Mesendoderm (in vitro differentiated cells): ENCODE measurements at regions not wholly inside any gene's neighbourhood (a gene's known extent, or its start where the extent isn't known, plus 50 kb on each side); places are given as distances from the start of the nearest gene placed in this dataset.

Experiments
- DNase-seq: peaks from one replicate; pipeline ENCODE4 v3.0.0; 2013
- H2AK5ac ChIP-seq: 2 replicates; pipeline ENCODE4 v1.6.1; 2013; ENCODE audit warnings: low read length, inconsistent platforms
- H2BK120ac ChIP-seq: 2 replicates; pipeline ENCODE4 v1.6.1; 2013; ENCODE audit warnings: low read depth, mild to moderate bottlenecking, low read length, moderate library complexity, mixed read lengths
- H2BK15ac ChIP-seq: replicated peaks from 2 replicates; pipeline ENCODE4 v1.6.1; 2013; ENCODE audit warnings: low read depth, mild to moderate bottlenecking, moderate library complexity
- H2BK5ac ChIP-seq: 2 replicates; pipeline ENCODE4 v1.6.1; 2013; ENCODE audit warnings: low read length, inconsistent platforms
- H3K18ac ChIP-seq: 2 replicates; pipeline ENCODE4 v1.6.1; 2013; ENCODE audit warnings: mild to moderate bottlenecking, low read length, mixed read lengths
- H3K23ac ChIP-seq: one replicate; pipeline ENCODE4 v1.6.1; 2013; ENCODE audit warnings: low read length
- H3K27ac ChIP-seq: 2 replicates; pipeline ENCODE4 v1.5.1; 2013; ENCODE audit warnings: low read depth, mild to moderate bottlenecking, inconsistent platforms, low read length, moderate library complexity
- H3K27me3 ChIP-seq: 2 replicates; pipeline ENCODE4 v1.6.1; 2013; ENCODE audit warnings: low read length, control low read depth, mild to moderate bottlenecking, inconsistent platforms; ENCODE audit not compliant: insufficient read depth, poor library complexity
- H3K36me3 ChIP-seq: 2 replicates; pipeline ENCODE4 v1.6.1; 2013; ENCODE audit warnings: low read length, inconsistent platforms; ENCODE audit not compliant: control insufficient read depth, insufficient read depth
- H3K4ac ChIP-seq: one replicate; pipeline ENCODE4 v1.6.1; 2013; ENCODE audit warnings: low read depth, mild to moderate bottlenecking, low read length, moderate library complexity
- H3K4me1 ChIP-seq: 2 replicates; pipeline ENCODE4 v1.6.1; 2013; ENCODE audit warnings: low read depth, low read length, inconsistent platforms; ENCODE audit not compliant: control insufficient read depth
- H3K4me2 ChIP-seq: 2 replicates; pipeline ENCODE4 v1.6.1; 2013; ENCODE audit warnings: low read length
- H3K4me3 ChIP-seq: 2 replicates; pipeline ENCODE4 v1.5.1; 2013; ENCODE audit warnings: mild to moderate bottlenecking, low read length
- H3K56ac ChIP-seq: one replicate; pipeline ENCODE4 v1.6.1; 2013; ENCODE audit warnings: low read length
- H3K79me1 ChIP-seq: 2 replicates; pipeline ENCODE4 v1.6.1; 2013; ENCODE audit warnings: low read length, inconsistent platforms
- H3K79me2 ChIP-seq: 2 replicates; pipeline ENCODE4 v1.6.1; 2013; ENCODE audit warnings: mild to moderate bottlenecking, low read length; ENCODE audit not compliant: control insufficient read depth, insufficient read depth
- H3K9ac ChIP-seq: 2 replicates; pipeline ENCODE4 v1.6.1; 2013; ENCODE audit warnings: low read length, inconsistent platforms
- H4K5ac ChIP-seq: one replicate; pipeline ENCODE4 v1.6.1; 2013; ENCODE audit warnings: low read length
- H4K8ac ChIP-seq: one replicate; pipeline ENCODE4 v1.6.1; 2013; ENCODE audit warnings: low read depth, mild to moderate bottlenecking, control low read depth, low read length, moderate library complexity
- WGBS: extraction: QIAGEN DNeasy Blood & Tissue Kit; methylation state at CpG from one replicate; pipeline ENCODE4 v1.1.7; 2013; ENCODE audit warnings: low lambda C conversion rate, missing lambda C conversion rate; ENCODE audit not compliant: insufficient coverage; ENCODE audit errors: extremely low coverage; 5-methylcytosine and 5-hydroxymethylcytosine counted together

GRCh38 chr18:65016631-65017371 is 734.0 kb upstream of the CDH7 start:
- H2BK120ac ChIP-seq, result no peak overlapping the region
- H4K8ac ChIP-seq, result no peak overlapping the region
- no peaks in the 10 kb centered on the region for H3K4me1 ChIP-seq
- H3K56ac ChIP-seq, result no peak overlapping the region
- no peaks in the 10 kb centered on the region for H3K27me3 ChIP-seq
- H3K79me1 ChIP-seq, result no peaks in the 10 kb centered on the region
- H3K4me2 ChIP-seq, result no peak overlapping the region
- H3K9ac ChIP-seq, result no peak overlapping the region
- no peak overlapping the region for H3K4ac ChIP-seq
- H3K27ac ChIP-seq, result no peak overlapping the region
- H3K4me3 ChIP-seq, result no peak overlapping the region
- no CpG with 5 or more reads among the region's 12 CpGs for WGBS
- no peak overlapping the region for H4K5ac ChIP-seq
- H2BK15ac ChIP-seq, result no peak overlapping the region
- no peak for DNase-seq
- H2BK5ac ChIP-seq, result no peak overlapping the region
- no peak overlapping the region for H3K23ac ChIP-seq
- no peak overlapping the region for H2AK5ac ChIP-seq
- H3K79me2 ChIP-seq, result no peaks in the 10 kb centered on the region
- H3K36me3 ChIP-seq, result no peaks in the 10 kb centered on the region
- no peak overlapping the region for H3K18ac ChIP-seq

DNA sequence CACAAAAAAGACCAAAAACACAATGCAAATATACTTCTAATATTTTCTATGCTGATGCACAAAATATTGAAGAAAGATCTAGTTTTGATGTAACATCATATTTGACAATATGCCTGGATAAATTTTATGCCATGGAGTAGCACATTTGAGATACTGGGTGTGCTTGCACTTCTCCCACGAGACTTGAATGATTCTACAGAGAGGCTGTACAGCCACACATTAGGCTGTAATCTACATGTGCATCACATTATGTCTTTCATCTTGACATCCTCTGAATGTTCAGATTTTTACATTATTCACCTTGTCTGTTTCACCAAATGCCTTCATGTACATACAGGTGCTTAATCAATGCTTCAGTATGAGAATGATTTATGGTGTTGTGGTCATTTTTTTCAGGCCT is 756.4 kb upstream of the CDH7 start:
- H3K4me1 ChIP-seq, result no peaks in the 10 kb centered on the region
- no peak for DNase-seq
- H3K79me2 ChIP-seq, result no peaks in the 10 kb centered on the region
- H3K18ac ChIP-seq, result no peak overlapping the region
- H3K9ac ChIP-seq, result no peak overlapping the region
- H2BK5ac ChIP-seq, result no peak overlapping the region
- H3K4me3 ChIP-seq, result no peak overlapping the region
- H3K79me1 ChIP-seq, result no peaks in the 10 kb centered on the region
- no peak overlapping the region for H2BK120ac ChIP-seq
- no peak overlapping the region for H4K5ac ChIP-seq
- no peak overlapping the region for H3K23ac ChIP-seq
- H3K56ac ChIP-seq, result no peak overlapping the region
- H3K4ac ChIP-seq, result no peak overlapping the region
- H2AK5ac ChIP-seq, result no peak overlapping the region
- H4K8ac ChIP-seq, result no peak overlapping the region
- no peaks in the 10 kb centered on the region for H3K27me3 ChIP-seq
- whole genome bisulfite sequencing, result no CpG with 5 or more reads among the region's 1 CpG
- H3K4me2 ChIP-seq, result no peak overlapping the region
- H2BK15ac ChIP-seq, result no peak overlapping the region
- H3K36me3 ChIP-seq, result no peaks in the 10 kb centered on the region
- no peak overlapping the region for H3K27ac ChIP-seq

- Histone ChIP-seq H2BK15ac (no peak overlapping the region), H3K9ac (no peak overlapping the region), H3K23ac (no peak overlapping the region), H3K27me3 (no peaks in the 10 kb centered on the region), H3K56ac (no peak overlapping the region), H2AK5ac (no peak overlapping the region), H2BK5ac (no peak overlapping the region), H3K27ac (no peak overlapping the region), H4K8ac (no peak overlapping the region), H3K36me3 (no peaks in the 10 kb centered on the region), H3K4me2 (no peak overlapping the region), H3K79me2 (no peaks in the 10 kb centered on the region), H4K5ac (no peak overlapping the region), H3K79me1 (no peaks in the 10 kb centered on the region), H3K4ac (no peak overlapping the region), H3K4me1 (no peaks in the 10 kb centered on the region), H2BK120ac (no peak overlapping the region), H3K18ac (no peak overlapping the region), H3K4me3 (no peak overlapping the region)
- DNase-seq, result no peak
- no CpG with 5 or more reads among the region's 3 CpGs for WGBS
Measured at GRCh38 chr18:64993695-64994094, 757.1 kb upstream of the CDH7 start.

DNA sequence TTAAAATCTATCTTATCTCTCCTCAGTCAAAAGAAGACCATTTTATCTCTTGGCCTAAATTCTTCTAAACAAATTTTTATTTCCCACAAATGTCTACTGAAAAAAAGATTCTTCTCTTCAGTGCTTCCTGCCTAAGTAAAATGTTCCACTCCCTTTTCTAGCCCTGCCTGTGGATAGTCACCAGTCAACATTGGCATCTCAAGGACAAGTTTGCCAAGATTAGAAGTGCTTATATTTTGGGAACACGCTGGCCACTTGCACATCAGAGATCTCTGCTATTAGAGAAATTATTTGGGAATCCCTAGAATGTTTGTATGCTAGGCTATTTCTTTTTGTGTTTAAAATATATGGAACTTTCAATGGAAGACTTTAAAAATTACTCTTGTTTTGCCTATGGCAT is 758.2 kb upstream of the CDH7 start:
- no peak overlapping the region for H3K4me3 ChIP-seq
- H3K79me2 ChIP-seq, result no peaks in the 10 kb centered on the region
- H3K18ac ChIP-seq, result no peak overlapping the region
- no peak overlapping the region for H4K5ac ChIP-seq
- H3K4me2 ChIP-seq, result no peak overlapping the region
- no peaks in the 10 kb centered on the region for H3K36me3 ChIP-seq
- no peak overlapping the region for H3K23ac ChIP-seq
- H3K79me1 ChIP-seq, result no peaks in the 10 kb centered on the region
- no peaks in the 10 kb centered on the region for H3K27me3 ChIP-seq
- H2AK5ac ChIP-seq, result no peak overlapping the region
- H3K4me1 ChIP-seq, result no peaks in the 10 kb centered on the region
- DNase-seq, result no peak
- no peak overlapping the region for H3K4ac ChIP-seq
- H2BK15ac ChIP-seq, result no peak overlapping the region
- no peak overlapping the region for H3K27ac ChIP-seq
- WGBS, result no CpG with 5 or more reads among the region's 1 CpG
- H3K9ac ChIP-seq, result no peak overlapping the region
- H2BK5ac ChIP-seq, result no peak overlapping the region
- H3K56ac ChIP-seq, result no peak overlapping the region
- H4K8ac ChIP-seq, result no peak overlapping the region
- no peak overlapping the region for H2BK120ac ChIP-seq

- Histone ChIP-seq H3K23ac (no peak overlapping the region), H2BK15ac (no peak overlapping the region), H3K4ac (no peak overlapping the region), H2BK5ac (no peak overlapping the region), H3K79me2 (no peaks in the 10 kb centered on the region), H3K79me1 (no peaks in the 10 kb centered on the region), H2BK120ac (no peak overlapping the region), H3K56ac (no peak overlapping the region), H3K4me1 (no peaks in the 10 kb centered on the region), H3K36me3 (no peaks in the 10 kb centered on the region), H3K9ac (no peak overlapping the region), H4K8ac (no peak overlapping the region), H3K27ac (no peak overlapping the region), H2AK5ac (no peak overlapping the region), H3K27me3 (no peaks in the 10 kb centered on the region), H3K18ac (no peak overlapping the region), H4K5ac (no peak overlapping the region), H3K4me3 (no peak overlapping the region), H3K4me2 (no peak overlapping the region)
- DNase-seq, result no peak
- WGBS, result no CpG with 5 or more reads among the region's 5 CpGs
Measured at GRCh38 chr18:64991102-64991501, 759.7 kb upstream of the CDH7 start.

DNA sequence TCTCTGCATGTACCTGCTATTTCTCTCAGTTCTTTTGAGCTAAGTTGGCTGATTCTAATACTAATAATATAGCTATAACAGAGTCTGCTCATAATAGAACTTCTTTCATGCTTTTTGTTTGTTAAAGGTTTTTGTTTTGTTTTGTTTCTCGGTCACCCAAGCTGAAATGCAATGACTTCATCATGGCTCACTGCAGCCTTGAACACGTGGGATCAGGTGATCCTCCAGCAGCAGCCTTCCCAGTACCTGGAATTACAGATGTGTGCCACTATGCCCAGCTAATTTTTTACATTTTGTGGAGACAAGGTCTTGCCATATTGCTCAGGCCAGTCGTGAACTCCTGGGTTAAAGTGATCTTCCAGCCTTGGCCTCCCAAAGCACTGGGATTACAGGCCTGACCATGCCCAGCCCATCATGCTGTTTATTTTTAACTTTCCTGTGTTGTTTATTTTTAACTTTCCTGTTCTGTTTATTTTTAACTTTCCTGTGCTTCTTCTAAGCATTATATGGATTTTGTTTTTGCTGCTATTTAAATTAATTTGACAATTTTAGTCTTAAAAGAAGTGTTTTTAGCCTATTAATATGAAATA is 763.8 kb upstream of the CDH7 start:
- WGBS, result no CpG with 5 or more reads among the region's 3 CpGs
- H4K8ac ChIP-seq, result no peak overlapping the region
- no peak overlapping the region for H2BK5ac ChIP-seq
- H3K27ac ChIP-seq, result no peak overlapping the region
- no peak overlapping the region for H3K23ac ChIP-seq
- H2AK5ac ChIP-seq, result no peak overlapping the region
- no peaks in the 10 kb centered on the region for H3K36me3 ChIP-seq
- H3K4me2 ChIP-seq, result no peak overlapping the region
- H3K4ac ChIP-seq, result no peak overlapping the region
- no peaks in the 10 kb centered on the region for H3K27me3 ChIP-seq
- no peak overlapping the region for H3K56ac ChIP-seq
- no peak overlapping the region for H3K18ac ChIP-seq
- no peak overlapping the region for H2BK120ac ChIP-seq
- no peaks in the 10 kb centered on the region for H3K79me1 ChIP-seq
- no peak overlapping the region for H3K4me3 ChIP-seq
- no peak overlapping the region for H3K9ac ChIP-seq
- no peak overlapping the region for H4K5ac ChIP-seq
- H2BK15ac ChIP-seq, result no peak overlapping the region
- no peaks in the 10 kb centered on the region for H3K4me1 ChIP-seq
- no peaks in the 10 kb centered on the region for H3K79me2 ChIP-seq
- no peak for DNase-seq
